PC-3 (cell line): ENCODE measurements at regions not wholly inside any gene's neighbourhood (a gene's known extent, or its start where the extent isn't known, plus 50 kb on each side); places are given as distances from the start of the nearest gene placed in this dataset.

Source experiments
- ATAC-seq: fragments of 200-7000 bp; cut with Tn5 transposase; 2 replicates; pipeline ENCODE4 v1.9.1; 2020; ENCODE audit warnings: mild to moderate bottlenecking, moderate library complexity
- BruUV-seq: library from RNA; stranded (reverse); fragments of 400-500 nt; replicated peaks from 2 replicates; lab custom pipeline; 2021; lab: Mats Ljungman, UMichigan
- CTCF ChIA-PET: fragments of 300-600 bp; sonication (Branson Sonifier 250); formaldehyde crosslinking; loops from one replicate; lab custom pipeline; 2022; ENCODE audit warnings: antibody characterized with exemption; lab: Charles Lee
- POLR2A ChIA-PET: fragments of 300-600 bp; sonication (Branson Sonifier 250); formaldehyde crosslinking; loops from one replicate; lab custom pipeline; 2022; ENCODE audit warnings: antibody characterized with exemption; ENCODE audit not compliant: unreplicated experiment; lab: Charles Lee
- DNase-seq: peaks from one replicate; pipeline ENCODE4 v3.0.0-alpha.2; 2015
- H2AFZ ChIP-seq: fragments of 300-600 bp; sonication (generic); 2 replicates; pipeline ENCODE4 v1.6.0; 2016; ENCODE audit warnings: antibody characterized with exemption, low read length
- H3F3A ChIP-seq: fragments of 300-600 bp; sonication (generic); one replicate; pipeline ENCODE4 v1.6.0; 2017; ENCODE audit warnings: antibody characterized with exemption, low read length, control low read depth, mild to moderate bottlenecking; ENCODE audit not compliant: unreplicated experiment
- H3K27ac ChIP-seq: fragments of 300-600 bp; sonication (generic); 2 replicates; pipeline ENCODE4 v1.5.1; 2016; ENCODE audit warnings: mild to moderate bottlenecking, low read length
- H3K27me3 ChIP-seq: fragments of 300-600 bp; sonication (generic); 2 replicates; pipeline ENCODE4 v1.6.1; 2016; ENCODE audit warnings: low read length, mixed read lengths
- H3K36me3 ChIP-seq: fragments of 300-600 bp; sonication (generic); 2 replicates; pipeline ENCODE4 v1.6.1; 2016; ENCODE audit warnings: low read depth, mixed run types, low read length, mixed read lengths
- H3K4me1 ChIP-seq: fragments of 300-600 bp; sonication (generic); 2 replicates; pipeline ENCODE4 v1.5.1; 2016; ENCODE audit warnings: low read length; ENCODE audit not compliant: insufficient read depth
- H3K4me2 ChIP-seq: fragments of 300-600 bp; sonication (generic); 2 replicates; pipeline ENCODE4 v1.6.0; 2016; ENCODE audit warnings: low read length
- H3K4me3 ChIP-seq: fragments of 300-600 bp; sonication (generic); 2 replicates; pipeline ENCODE4 v1.5.1; 2016; ENCODE audit warnings: mild to moderate bottlenecking, low read length, mixed read lengths
- H3K79me2 ChIP-seq: fragments of 300-600 bp; sonication (generic); 2 replicates; pipeline ENCODE4 v1.6.1; 2017; ENCODE audit warnings: low read length, mixed read lengths
- H3K9ac ChIP-seq: fragments of 300-600 bp; sonication (generic); 2 replicates; pipeline ENCODE4 v1.6.0; 2016; ENCODE audit warnings: mild to moderate bottlenecking, low read length
- H3K9me2 ChIP-seq: fragments of 300-600 bp; sonication (generic); replicated peaks from 2 replicates; pipeline ENCODE4 v1.6.1; 2016; ENCODE audit warnings: mixed run types, low read length, mixed read lengths
- H3K9me3 ChIP-seq: fragments of 300-600 bp; sonication (generic); 2 replicates; pipeline ENCODE4 v1.6.1; 2016; ENCODE audit warnings: low read length, mixed read lengths
- H4K20me1 ChIP-seq: fragments of 300-600 bp; sonication (generic); 2 replicates; pipeline ENCODE4 v1.6.1; 2016; ENCODE audit warnings: low read length, mixed read lengths
- CTCF ChIP-seq: fragments of 300-600 bp; sonication (generic); conservative IDR thresholded peaks from 2 replicates; pipeline ENCODE4 v1.5.1; 2017; ENCODE audit warnings: antibody characterized with exemption, low read depth, mild to moderate bottlenecking, low read length
- EZH2 ChIP-seq: fragments of 300-600 bp; sonication (generic); IDR thresholded peaks from one replicate; pipeline ENCODE4 v1.6.1; 2017; ENCODE audit warnings: antibody characterized with exemption, mild to moderate bottlenecking, low read length; ENCODE audit not compliant: unreplicated experiment
- EZH2phosphoT487 ChIP-seq: fragments of 300-600 bp; sonication (generic); IDR thresholded peaks from 2 replicates; pipeline ENCODE4 v1.6.1; 2018; ENCODE audit warnings: mild to moderate bottlenecking, antibody characterized with exemption, low read length, borderline replicate concordance
- intact Hi-C: fragments of 100-400 bp; cut with micrococcal nuclease; formaldehyde crosslinking; loops from 2 replicates; pipeline ENCODE4 v1.9.0; 2023

DNA sequence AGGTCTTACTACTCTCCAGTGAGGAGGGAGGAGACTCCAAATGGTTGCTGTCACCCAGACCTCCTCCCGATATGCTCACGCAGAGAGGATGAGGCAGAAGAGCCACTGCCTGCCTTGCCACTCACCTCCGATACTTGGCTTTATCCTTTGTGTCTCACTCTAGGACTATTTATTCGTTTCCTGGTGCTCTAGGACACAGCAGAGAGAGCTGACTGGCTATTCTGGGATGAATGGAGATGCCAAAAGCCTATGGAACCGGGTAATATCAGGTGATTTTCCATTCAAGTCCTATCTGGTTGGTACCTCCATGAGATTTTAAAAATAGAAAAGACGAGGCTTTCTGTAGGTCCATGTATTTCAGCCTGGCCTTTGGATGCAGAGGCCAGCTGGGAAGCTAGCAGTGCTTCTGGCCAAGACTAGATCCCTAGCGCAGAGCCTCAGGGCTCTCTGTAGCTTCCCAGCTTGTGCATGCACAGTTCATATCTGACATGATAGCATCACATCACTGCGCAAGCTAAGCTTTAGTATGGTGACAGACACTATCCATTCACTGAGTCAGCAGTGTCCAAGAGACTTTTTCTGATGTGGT is 239.0 kb upstream of the ANKRD30A start:
- Histone ChIP-seq H3K9me2 (no peaks in the 10 kb centered on the region), H3K27ac (no peak overlapping the region), H3K4me2 (no peak overlapping the region), H3K27me3 (no peaks in the 10 kb centered on the region), H3F3A (no peaks in the 10 kb centered on the region), H3K79me2 (no peaks in the 10 kb centered on the region), H4K20me1 (no peaks in the 10 kb centered on the region), H3K36me3 (no peaks in the 10 kb centered on the region), H3K4me3 (no peak overlapping the region), H3K9me3 (no peaks in the 10 kb centered on the region), H3K4me1 (no peaks in the 10 kb centered on the region), H2AFZ (no peak overlapping the region), H3K9ac (no peak overlapping the region)
- intact Hi-C loops: no loop called here
- DNase-seq: no peak
- no peak for TF ChIP-seq EZH2phosphoT487
- no peak for TF ChIP-seq CTCF
- TF ChIP-seq EZH2: no peak
- ChIA-PET POLR2A (no interaction called here), CTCF (interaction anchor here (1.7 kb wide), 1 partner anchor 1273 kb away, joined by 7 read pairs; no protein-coding TSS in a partner anchor)
- no TSS peak for BruUV-seq
- no peak for ATAC-seq

DNA sequence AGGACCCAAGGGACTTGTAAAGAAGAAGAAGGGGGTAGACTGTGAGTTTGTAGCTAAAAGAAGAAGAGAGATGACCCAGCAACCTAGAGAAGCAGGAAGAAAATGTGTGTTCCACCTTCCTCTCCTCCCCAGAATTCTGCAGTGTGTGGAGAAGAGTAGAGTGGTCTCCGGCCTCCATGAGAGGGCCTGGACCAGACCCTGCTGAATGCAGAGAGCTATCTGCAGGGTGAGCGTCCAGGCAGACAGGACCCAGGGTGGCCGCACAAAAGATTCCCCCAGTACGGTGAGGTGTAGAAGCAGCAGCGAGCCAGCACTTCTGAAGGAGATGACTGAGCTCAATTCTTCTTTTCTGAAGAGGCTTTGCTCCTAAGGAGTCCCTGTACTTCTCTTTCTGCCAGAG is 239.7 kb upstream of the ANKRD30A start:
- TF ChIP-seq CTCF: no peak
- TF ChIP-seq EZH2phosphoT487: no peak
- TF ChIP-seq EZH2: no peak
- Histone ChIP-seq H3K27ac (no peak overlapping the region), H3K4me3 (no peak overlapping the region), H3K79me2 (no peaks in the 10 kb centered on the region), H3K4me2 (no peak overlapping the region), H3K9ac (no peak overlapping the region), H3K4me1 (no peaks in the 10 kb centered on the region), H3K9me2 (no peaks in the 10 kb centered on the region), H3F3A (no peaks in the 10 kb centered on the region), H3K27me3 (no peaks in the 10 kb centered on the region), H3K36me3 (no peaks in the 10 kb centered on the region), H2AFZ (no peak overlapping the region), H3K9me3 (no peaks in the 10 kb centered on the region), H4K20me1 (no peaks in the 10 kb centered on the region)
- ChIA-PET CTCF (interaction anchor here (1.7 kb wide), 1 partner anchor 1272 kb away, joined by 7 read pairs; no protein-coding TSS in a partner anchor), POLR2A (no interaction called here)
- no peak for DNase-seq
- BruUV-seq: no TSS peak
- intact Hi-C loops: no loop called here
- ATAC-seq: no peak

- H2AFZ ChIP-seq: no peak overlapping the region
- intact Hi-C loops: no loop called here
- H4K20me1 ChIP-seq: no peaks in the 10 kb centered on the region
- H3K9me3 ChIP-seq: no peaks in the 10 kb centered on the region
- no TSS peak for BruUV-seq
- no peaks in the 10 kb centered on the region for H3K4me1 ChIP-seq
- TF ChIP-seq EZH2phosphoT487 (no peak), CTCF (no peak), EZH2 (no peak)
- H3K27me3 ChIP-seq: 0 out of 2 replicates have a peak, but pooled peaks cover under 1% of the 10 kb centered on the region
- H3F3A ChIP-seq: no peaks in the 10 kb centered on the region
- no peak overlapping the region for H3K9ac ChIP-seq
- no peak overlapping the region for H3K4me3 ChIP-seq
- no peaks in the 10 kb centered on the region for H3K79me2 ChIP-seq
- CTCF ChIA-PET: interaction anchor here (0.7 to 1.6 kb wide), 4 partner anchors 70 to 1269 kb away, joined by 3 to 9 read pairs (median 4); no protein-coding TSS in a partner anchor
- H3K36me3 ChIP-seq: no peaks in the 10 kb centered on the region
- H3K4me2 ChIP-seq: no peak overlapping the region
- DNase-seq (no peak), ATAC-seq (no peak)
- POLR2A ChIA-PET: no interaction called here
- H3K27ac ChIP-seq: no peak overlapping the region
- H3K9me2 ChIP-seq: no peaks in the 10 kb centered on the region
Measured at GRCh38 chr10:36882781-36883180, 242.6 kb upstream of the ANKRD30A start.
